Neural cell (in vitro differentiated cells): ENCODE measurements at regions not wholly inside any gene's neighbourhood (a gene's known extent, or its start where the extent isn't known, plus 50 kb on each side); places are given as distances from the start of the nearest gene placed in this dataset.

Experiments used
- EP300 ChIP-seq: fragments of 450-650 bp; conservative IDR thresholded peaks from 2 replicates; pipeline ENCODE4 v1.6.1; 2014; ENCODE audit warnings: antibody characterized with exemption, mild to moderate bottlenecking, moderate library complexity; ENCODE audit not compliant: poor library complexity, severe bottlenecking
- EZH2 ChIP-seq: fragments of 200-600, 300-800 bp; shearing (Covaris generic), sonication (generic); IDR thresholded peaks from 2 replicates; pipeline ENCODE4 v1.6.1; 2014; ENCODE audit warnings: antibody characterized with exemption, low read length, borderline replicate concordance, mild to moderate bottlenecking; ENCODE audit not compliant: insufficient read depth, poor library complexity, severe bottlenecking
- RAD21 ChIP-seq: fragments of 450-650 bp; conservative IDR thresholded peaks from 2 replicates; pipeline ENCODE4 v1.6.1; 2014; ENCODE audit warnings: antibody characterized with exemption, mild to moderate bottlenecking, moderate library complexity
- TAF1 ChIP-seq: IDR thresholded peaks from 2 replicates; pipeline ENCODE4 v1.6.1; 2012; ENCODE audit warnings: low read depth
- TF ChIP-seq, protein P1 (sequence below): IDR thresholded peaks from 2 replicates; pipeline ENCODE4 v1.6.1; 2012; ENCODE audit warnings: borderline replicate concordance
- TF ChIP-seq, protein P2 (sequence below): fragments of 450-650 bp; IDR thresholded peaks from 2 replicates; pipeline ENCODE4 v1.5.1; 2014; ENCODE audit warnings: antibody characterized with exemption, mild to moderate bottlenecking, moderate library complexity; ENCODE audit not compliant: poor library complexity, severe bottlenecking

DNA sequence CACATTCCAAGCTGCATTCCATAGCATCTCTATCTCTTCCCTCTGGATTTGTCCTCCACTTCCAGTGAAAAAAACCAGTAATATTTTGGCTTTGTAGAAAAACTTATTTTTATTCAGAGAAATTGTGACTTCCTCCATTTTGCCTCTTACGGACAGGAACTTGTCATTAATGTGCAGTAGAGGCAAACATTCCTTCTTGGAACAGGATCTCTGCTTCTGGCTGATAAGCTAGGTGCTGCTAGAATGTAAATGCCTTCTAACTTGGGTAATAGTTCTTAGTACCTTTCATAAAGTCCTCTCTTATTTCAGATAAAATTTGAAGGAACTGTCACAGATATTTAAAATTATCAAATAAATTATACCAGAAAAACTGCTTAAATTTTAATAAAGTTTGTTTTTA lies 707.8 kb downstream of the USP25 start:
- TF ChIP-seq, protein P1, sequence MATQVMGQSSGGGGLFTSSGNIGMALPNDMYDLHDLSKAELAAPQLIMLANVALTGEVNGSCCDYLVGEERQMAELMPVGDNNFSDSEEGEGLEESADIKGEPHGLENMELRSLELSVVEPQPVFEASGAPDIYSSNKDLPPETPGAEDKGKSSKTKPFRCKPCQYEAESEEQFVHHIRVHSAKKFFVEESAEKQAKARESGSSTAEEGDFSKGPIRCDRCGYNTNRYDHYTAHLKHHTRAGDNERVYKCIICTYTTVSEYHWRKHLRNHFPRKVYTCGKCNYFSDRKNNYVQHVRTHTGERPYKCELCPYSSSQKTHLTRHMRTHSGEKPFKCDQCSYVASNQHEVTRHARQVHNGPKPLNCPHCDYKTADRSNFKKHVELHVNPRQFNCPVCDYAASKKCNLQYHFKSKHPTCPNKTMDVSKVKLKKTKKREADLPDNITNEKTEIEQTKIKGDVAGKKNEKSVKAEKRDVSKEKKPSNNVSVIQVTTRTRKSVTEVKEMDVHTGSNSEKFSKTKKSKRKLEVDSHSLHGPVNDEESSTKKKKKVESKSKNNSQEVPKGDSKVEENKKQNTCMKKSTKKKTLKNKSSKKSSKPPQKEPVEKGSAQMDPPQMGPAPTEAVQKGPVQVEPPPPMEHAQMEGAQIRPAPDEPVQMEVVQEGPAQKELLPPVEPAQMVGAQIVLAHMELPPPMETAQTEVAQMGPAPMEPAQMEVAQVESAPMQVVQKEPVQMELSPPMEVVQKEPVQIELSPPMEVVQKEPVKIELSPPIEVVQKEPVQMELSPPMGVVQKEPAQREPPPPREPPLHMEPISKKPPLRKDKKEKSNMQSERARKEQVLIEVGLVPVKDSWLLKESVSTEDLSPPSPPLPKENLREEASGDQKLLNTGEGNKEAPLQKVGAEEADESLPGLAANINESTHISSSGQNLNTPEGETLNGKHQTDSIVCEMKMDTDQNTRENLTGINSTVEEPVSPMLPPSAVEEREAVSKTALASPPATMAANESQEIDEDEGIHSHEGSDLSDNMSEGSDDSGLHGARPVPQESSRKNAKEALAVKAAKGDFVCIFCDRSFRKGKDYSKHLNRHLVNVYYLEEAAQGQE: no peak
- TF ChIP-seq EP300: no peak
- TF ChIP-seq, protein P2, sequence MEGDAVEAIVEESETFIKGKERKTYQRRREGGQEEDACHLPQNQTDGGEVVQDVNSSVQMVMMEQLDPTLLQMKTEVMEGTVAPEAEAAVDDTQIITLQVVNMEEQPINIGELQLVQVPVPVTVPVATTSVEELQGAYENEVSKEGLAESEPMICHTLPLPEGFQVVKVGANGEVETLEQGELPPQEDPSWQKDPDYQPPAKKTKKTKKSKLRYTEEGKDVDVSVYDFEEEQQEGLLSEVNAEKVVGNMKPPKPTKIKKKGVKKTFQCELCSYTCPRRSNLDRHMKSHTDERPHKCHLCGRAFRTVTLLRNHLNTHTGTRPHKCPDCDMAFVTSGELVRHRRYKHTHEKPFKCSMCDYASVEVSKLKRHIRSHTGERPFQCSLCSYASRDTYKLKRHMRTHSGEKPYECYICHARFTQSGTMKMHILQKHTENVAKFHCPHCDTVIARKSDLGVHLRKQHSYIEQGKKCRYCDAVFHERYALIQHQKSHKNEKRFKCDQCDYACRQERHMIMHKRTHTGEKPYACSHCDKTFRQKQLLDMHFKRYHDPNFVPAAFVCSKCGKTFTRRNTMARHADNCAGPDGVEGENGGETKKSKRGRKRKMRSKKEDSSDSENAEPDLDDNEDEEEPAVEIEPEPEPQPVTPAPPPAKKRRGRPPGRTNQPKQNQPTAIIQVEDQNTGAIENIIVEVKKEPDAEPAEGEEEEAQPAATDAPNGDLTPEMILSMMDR: no peak
- no peak for TF ChIP-seq EZH2
- TF ChIP-seq TAF1: no peak
- no peak for TF ChIP-seq RAD21
